Spinal cord (tissue), 9 donors: ENCODE measurements at regions not wholly inside any gene's neighbourhood (a gene's known extent, or its start where the extent isn't known, plus 50 kb on each side); places are given as distances from the start of the nearest gene placed in this dataset.

Experiments used
- DNase-seq, 6 donors: peaks; one replicate each; pipeline versions ENCODE4 v3.0.0 to v3.0.0-alpha.2; 2013 to 2015; ENCODE audit warnings: low spot score in 6 of 6, low read depth in 4 of 6
- H3K27ac ChIP-seq: one replicate; pipeline ENCODE4 v1.5.1; 2013; ENCODE audit warnings: low read depth, low read length, control low read depth
- H3K27me3 ChIP-seq: one replicate; pipeline ENCODE4 v1.6.1; 2013; ENCODE audit warnings: low read length; ENCODE audit not compliant: control insufficient read depth, insufficient read depth
- H3K36me3 ChIP-seq: one replicate; pipeline ENCODE4 v1.6.1; 2013; ENCODE audit warnings: low read length; ENCODE audit not compliant: control insufficient read depth, insufficient read depth
- H3K4me1 ChIP-seq: one replicate; pipeline ENCODE4 v1.6.1; 2013; ENCODE audit warnings: low read length; ENCODE audit not compliant: control insufficient read depth, insufficient read depth
- H3K4me3 ChIP-seq: one replicate; pipeline ENCODE4 v1.5.1; 2013; ENCODE audit warnings: low read depth, low read length, control low read depth
- H3K9me3 ChIP-seq: one replicate; pipeline ENCODE4 v1.6.1; 2013; ENCODE audit warnings: low read length; ENCODE audit not compliant: control insufficient read depth, insufficient read depth
- WGBS: methylation state at CpG from one replicate; pipeline ENCODE4 v1.1.5; 2013; ENCODE audit warnings: missing lambda C conversion rate; ENCODE audit not compliant: insufficient coverage; 5-methylcytosine and 5-hydroxymethylcytosine counted together
- donor health status: healthy.

DNA sequence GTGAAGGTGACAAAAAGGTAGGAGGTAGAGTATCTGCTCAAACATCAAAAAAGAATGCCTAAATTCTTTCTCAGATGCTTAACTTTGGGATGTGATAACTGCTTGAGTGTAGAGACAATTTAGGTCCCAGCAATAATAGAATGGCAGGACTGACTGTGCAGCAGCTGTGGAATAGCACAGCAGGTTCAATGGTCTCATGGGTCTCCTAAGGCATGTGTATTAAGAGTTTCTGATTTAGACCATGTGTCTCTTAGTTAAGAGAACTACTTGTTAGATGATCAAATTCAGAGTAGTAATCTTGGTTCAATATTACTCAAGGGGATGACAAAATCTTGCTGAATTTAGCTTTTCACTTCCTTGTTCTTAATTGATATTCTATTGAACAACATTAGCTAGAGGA lies 72.0 kb downstream of the ALX1 start:
- H3K9me3 ChIP-seq, result no peaks in the 10 kb centered on the region
- no peaks in the 10 kb centered on the region for H3K27me3 ChIP-seq
- no peaks in the 10 kb centered on the region for H3K36me3 ChIP-seq
- H3K4me3 ChIP-seq, result no peak overlapping the region
- no peaks in the 10 kb centered on the region for H3K4me1 ChIP-seq
- no peak overlapping the region for H3K27ac ChIP-seq
- peak in 1 of 6 donors; percentile 72 for DNase-seq

- H3K36me3 ChIP-seq, result no peaks in the 10 kb centered on the region
- no peaks in the 10 kb centered on the region for H3K9me3 ChIP-seq
- no peak overlapping the region for H3K27ac ChIP-seq
- no peak overlapping the region for H3K4me3 ChIP-seq
- no peak for DNase-seq
- no peaks in the 10 kb centered on the region for H3K4me1 ChIP-seq
- WGBS, result no CpG with 5 or more reads among the region's 3 CpGs
- H3K27me3 ChIP-seq, result no peaks in the 10 kb centered on the region
Observed at GRCh38 chr12:85356596-85357385, 76.8 kb downstream of the ALX1 start.

DNA sequence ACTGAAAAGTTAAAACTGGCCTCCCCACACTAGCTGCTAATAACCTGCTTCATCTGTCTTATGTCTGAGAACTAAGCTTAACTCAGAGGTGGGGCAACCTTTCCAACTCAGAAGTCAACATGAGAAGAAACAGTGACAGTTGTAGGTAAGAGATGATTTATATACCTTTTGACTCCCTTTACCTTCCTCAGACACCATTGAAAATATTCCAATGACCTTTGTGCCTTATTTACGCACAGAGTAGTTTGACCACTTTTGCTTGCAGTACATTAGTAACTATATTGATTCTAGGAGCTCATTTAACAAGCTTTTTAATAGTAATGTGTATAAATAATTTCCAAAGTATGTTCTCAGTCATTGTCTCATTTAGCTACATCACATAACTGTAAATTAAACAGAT lies 77.6 kb downstream of the ALX1 start:
- H3K9me3 ChIP-seq, result no peaks in the 10 kb centered on the region
- H3K36me3 ChIP-seq, result no peaks in the 10 kb centered on the region
- no peaks in the 10 kb centered on the region for H3K27me3 ChIP-seq
- DNase-seq, result no peak
- WGBS, result no CpG with 5 or more reads among the region's 1 CpG
- H3K27ac ChIP-seq, result no peak overlapping the region
- H3K4me1 ChIP-seq, result no peaks in the 10 kb centered on the region
- no peak overlapping the region for H3K4me3 ChIP-seq

- WGBS, result no CpG with 5 or more reads among the region's 1 CpG
Observed at GRCh38 chr12:85358715-85359114, 78.7 kb downstream of the ALX1 start.

DNA sequence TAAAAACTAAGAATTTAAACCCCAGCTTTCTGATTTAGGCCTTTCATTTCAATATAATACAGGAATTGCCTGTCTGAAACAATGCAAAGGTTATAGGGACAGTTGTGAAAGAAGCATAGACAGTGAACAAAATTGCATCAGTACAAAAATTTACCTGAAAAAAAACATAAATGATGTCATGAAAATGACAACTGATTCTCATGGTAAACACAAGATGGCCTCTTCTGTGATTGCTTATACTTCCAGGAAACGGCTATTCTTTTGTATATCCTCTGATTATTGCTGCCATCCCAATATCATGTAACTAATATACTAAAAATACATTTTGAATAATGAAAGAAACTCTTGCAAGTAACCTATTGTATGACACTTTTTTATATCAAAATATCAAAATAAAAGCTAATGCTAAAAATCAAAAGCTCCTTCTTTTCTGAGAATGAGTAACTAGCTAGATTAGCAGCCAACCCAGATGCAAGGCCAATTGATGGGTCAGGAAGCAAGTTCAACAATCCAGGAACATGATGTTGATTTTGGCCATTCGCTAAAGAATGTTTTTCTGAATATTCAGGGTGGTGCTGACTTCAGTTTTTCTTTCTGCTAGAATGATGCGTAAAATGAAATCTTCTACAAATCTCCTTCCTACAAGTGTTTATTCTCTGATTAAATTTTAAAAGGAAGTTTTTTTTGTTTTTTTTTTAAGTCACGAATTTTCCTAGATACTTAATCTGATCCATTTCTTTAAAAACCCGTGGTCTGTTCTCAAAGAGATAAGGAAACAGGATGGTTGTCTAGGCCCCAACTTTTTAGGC lies 83.6 kb downstream of the ALX1 start:
- Histone ChIP-seq H3K36me3 (no peaks in the 10 kb centered on the region), H3K27me3 (no peaks in the 10 kb centered on the region), H3K4me3 (no peak overlapping the region), H3K27ac (no peak overlapping the region), H3K9me3 (no peaks in the 10 kb centered on the region), H3K4me1 (no peaks in the 10 kb centered on the region)
- peak in 1 of 6 donors; percentile 44 for DNase-seq
- WGBS, result no CpG with 5 or more reads among the region's 5 CpGs

More at GRCh38 chr12:85358715-85359114, 78.7 kb downstream of the ALX1 start:
- Histone ChIP-seq H3K9me3 (no peaks in the 10 kb centered on the region), H3K27ac (no peak overlapping the region), H3K36me3 (no peaks in the 10 kb centered on the region), H3K27me3 (no peaks in the 10 kb centered on the region), H3K4me3 (no peak overlapping the region), H3K4me1 (no peaks in the 10 kb centered on the region)
- DNase-seq, result no peak

- no peaks in the 10 kb centered on the region for H3K36me3 ChIP-seq
Observed at GRCh38 chr12:85367936-85368335, 87.9 kb downstream of the ALX1 start.

DNA sequence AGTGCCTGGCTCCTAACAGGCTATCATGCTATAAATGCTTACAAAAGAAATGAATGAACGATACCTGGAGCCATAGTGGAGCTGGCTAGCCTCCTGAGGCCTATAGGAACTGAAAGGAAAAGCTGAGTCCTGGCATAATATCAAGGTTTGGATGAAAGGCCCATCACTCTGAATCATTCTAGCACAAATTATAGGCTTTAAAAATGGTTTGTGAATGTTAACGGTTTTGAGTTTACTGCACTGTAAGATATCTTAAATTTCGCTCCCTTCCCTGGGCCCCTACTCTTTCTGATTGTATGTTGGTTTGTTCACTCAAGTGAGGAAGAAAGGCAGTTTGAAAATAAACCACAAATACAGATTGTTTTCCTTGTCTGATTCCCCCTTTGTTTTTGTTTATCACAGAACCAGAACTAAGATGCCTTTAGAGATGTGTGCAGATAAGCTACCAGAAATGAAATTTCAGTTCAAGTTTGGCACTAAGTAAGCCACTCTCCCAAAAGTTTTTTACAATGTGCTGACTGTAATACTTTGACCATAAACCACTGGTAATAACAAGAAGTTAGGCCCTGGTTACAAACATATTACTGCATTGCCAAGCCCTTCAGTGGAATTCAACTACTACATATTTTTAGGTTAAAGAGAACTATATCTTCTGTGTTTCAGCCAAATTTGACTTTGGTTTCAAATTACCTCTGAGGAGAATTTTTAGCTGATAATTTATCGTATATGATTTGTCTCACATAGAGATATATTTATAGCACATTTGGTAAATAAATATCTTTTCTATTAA lies 89.5 kb downstream of the ALX1 start:
- no peaks in the 10 kb centered on the region for H3K4me1 ChIP-seq
- H3K27ac ChIP-seq, result no peak overlapping the region
- H3K36me3 ChIP-seq, result no peaks in the 10 kb centered on the region
- H3K4me3 ChIP-seq, result no peak overlapping the region
- no CpG with 5 or more reads among the region's 4 CpGs for WGBS
- DNase-seq, result peak in 1 of 6 donors; percentile 37
- no peaks in the 10 kb centered on the region for H3K9me3 ChIP-seq
- no peaks in the 10 kb centered on the region for H3K27me3 ChIP-seq

More at GRCh38 chr12:85367936-85368335, 87.9 kb downstream of the ALX1 start:
- Histone ChIP-seq H3K9me3 (no peaks in the 10 kb centered on the region), H3K4me1 (no peaks in the 10 kb centered on the region), H3K27ac (no peak overlapping the region), H3K4me3 (no peak overlapping the region), H3K27me3 (no peaks in the 10 kb centered on the region)
- no peak for DNase-seq
- no CpG with 5 or more reads among the region's 2 CpGs for WGBS

DNA sequence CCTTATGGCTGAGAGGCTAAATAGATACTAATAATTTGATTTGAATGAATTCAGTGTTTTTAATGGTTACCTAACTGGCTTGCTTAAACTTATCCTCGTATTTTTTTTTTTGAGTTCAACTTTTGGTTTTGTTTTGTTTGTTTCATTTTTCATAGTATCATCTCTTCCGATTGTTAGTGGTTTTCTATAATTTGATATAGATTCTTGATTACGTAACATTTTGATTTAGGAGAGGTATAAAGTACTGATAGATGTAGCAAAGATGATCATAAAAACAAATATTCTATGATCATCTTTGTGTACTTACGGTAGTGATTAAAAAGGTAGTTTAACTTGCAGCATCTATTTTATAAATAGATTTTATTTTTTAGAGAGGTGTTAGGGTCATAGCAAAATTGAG lies 93.0 kb downstream of the ALX1 start:
- H3K4me1 ChIP-seq, result no peaks in the 10 kb centered on the region
- DNase-seq, result no peak
- WGBS, result no CpG with 5 or more reads among the region's 4 CpGs
- no peaks in the 10 kb centered on the region for H3K36me3 ChIP-seq
- H3K9me3 ChIP-seq, result no peaks in the 10 kb centered on the region
- H3K27me3 ChIP-seq, result no peaks in the 10 kb centered on the region
- H3K4me3 ChIP-seq, result no peak overlapping the region
- no peak overlapping the region for H3K27ac ChIP-seq

GRCh38 chr12:85374981-85375380 lies 95.0 kb downstream of the ALX1 start:
- H3K9me3 ChIP-seq, result no peaks in the 10 kb centered on the region
- no peaks in the 10 kb centered on the region for H3K27me3 ChIP-seq
- H3K4me3 ChIP-seq, result no peak overlapping the region
- no peak overlapping the region for H3K27ac ChIP-seq
- no peak for DNase-seq
- no CpG with 5 or more reads among the region's 1 CpG for WGBS
- no peaks in the 10 kb centered on the region for H3K36me3 ChIP-seq
- no peaks in the 10 kb centered on the region for H3K4me1 ChIP-seq
